ENCODE measurements at regions not wholly inside any gene's neighbourhood (a gene's known extent, or its start where the extent isn't known, plus 50 kb on each side); places are given as distances from the start of the nearest gene placed in this dataset.

- H3K36me3 ChIP-seq (ENCODE audit: insufficient read depth, low read length): no peaks in the 10 kb centered on the region
- H4K20me1 ChIP-seq (ENCODE audit: insufficient read depth, low read length): no peaks in the 10 kb centered on the region
- no peak overlapping the region for H3K4me2 ChIP-seq (ENCODE audit: low read length)
- ChIA-PET POLR2A (no interaction called here), CTCF (ENCODE audit: unreplicated experiment) (no interaction called here)
- no peak overlapping the region for H2AFZ ChIP-seq (ENCODE audit: low read length)
- intact Hi-C loops (cut with micrococcal nuclease; ENCODE audit: unreplicated experiment): no loop called here
- no peak for DNase-seq (ENCODE audit: low spot score)
- no peaks in the 10 kb centered on the region for H3K79me2 ChIP-seq (ENCODE audit: insufficient read depth, low read depth, low read length)
- no peaks in the 10 kb centered on the region for H3K4me1 ChIP-seq (ENCODE audit: insufficient read depth, low read length, poor library complexity, severe bottlenecking)
- no peaks in the 10 kb centered on the region for H3K9me2 ChIP-seq (ENCODE audit: insufficient read depth, low read length)
- H3K27ac ChIP-seq (ENCODE audit: low read depth, low read length, poor library complexity, severe bottlenecking): no peak overlapping the region
- BruUV-seq (replicated peaks): no TSS peak
- no peaks in the 10 kb centered on the region for H3K9me3 ChIP-seq (ENCODE audit: low read length)
- H3K4me3 ChIP-seq (ENCODE audit: low read depth, low read length, poor library complexity, severe bottlenecking): no peak overlapping the region
- no peak for TF ChIP-seq EZH2phosphoT487 (IDR thresholded peaks at IDR 0.05; ENCODE audit: borderline replicate concordance, low read depth, low read length)
- no peak for TF ChIP-seq CTCF (conservative IDR thresholded peaks at IDR 0.05; ENCODE audit: low read length)
Measured at GRCh38 chr5:89988998-89989655, 420.4 kb downstream of the CETN3 start.

- H4K20me1 ChIP-seq (ENCODE audit: insufficient read depth, low read length): no peaks in the 10 kb centered on the region
- TF ChIP-seq CTCF (conservative IDR thresholded peaks at IDR 0.05; ENCODE audit: low read length): no peak
- TF ChIP-seq EZH2phosphoT487 (IDR thresholded peaks at IDR 0.05; ENCODE audit: borderline replicate concordance, low read depth, low read length): no peak
- no peak for DNase-seq (ENCODE audit: low spot score)
- no peaks in the 10 kb centered on the region for H3K9me3 ChIP-seq (ENCODE audit: low read length)
- H3K27ac ChIP-seq (ENCODE audit: low read depth, low read length, poor library complexity, severe bottlenecking): no peak overlapping the region
- no TSS peak for BruUV-seq (replicated peaks)
- H3K79me2 ChIP-seq (ENCODE audit: insufficient read depth, low read depth, low read length): no peaks in the 10 kb centered on the region
- H3K36me3 ChIP-seq (ENCODE audit: insufficient read depth, low read length): no peaks in the 10 kb centered on the region
- ChIA-PET CTCF (ENCODE audit: unreplicated experiment) (no interaction called here), POLR2A (no interaction called here)
- no peak overlapping the region for H2AFZ ChIP-seq (ENCODE audit: low read length)
- intact Hi-C loops (cut with micrococcal nuclease; ENCODE audit: unreplicated experiment): no loop called here
- H3K4me3 ChIP-seq (ENCODE audit: low read depth, low read length, poor library complexity, severe bottlenecking): no peak overlapping the region
- no peak overlapping the region for H3K4me2 ChIP-seq (ENCODE audit: low read length)
- H3K9me2 ChIP-seq (ENCODE audit: insufficient read depth, low read length): no peaks in the 10 kb centered on the region
- no peaks in the 10 kb centered on the region for H3K4me1 ChIP-seq (ENCODE audit: insufficient read depth, low read length, poor library complexity, severe bottlenecking)
Measured at GRCh38 chr5:89988129-89988810, 421.3 kb downstream of the CETN3 start.

DNA sequence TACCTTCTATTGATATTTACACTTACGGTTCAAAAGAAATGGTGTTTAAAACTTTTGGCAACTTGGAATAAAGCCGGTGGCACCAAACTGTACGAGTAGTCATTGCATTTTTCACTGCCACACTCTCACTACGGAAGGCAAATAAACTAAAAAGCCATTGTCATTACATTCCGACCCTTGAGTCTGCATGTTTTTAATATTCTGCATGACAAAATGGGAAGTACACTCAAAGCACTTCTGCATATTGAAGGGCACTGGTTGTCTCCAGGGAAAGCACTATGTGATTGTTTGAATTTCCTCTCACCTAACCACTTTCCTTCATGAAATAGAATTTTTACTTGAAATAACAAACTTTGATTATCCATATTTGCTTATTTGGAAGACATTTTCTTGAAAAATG, 426.3 kb downstream of the CETN3 start:
- Histone ChIP-seq H3K9me2 (ENCODE audit: insufficient read depth, low read length) (no peaks in the 10 kb centered on the region), H3K4me3 (ENCODE audit: low read depth, low read length, poor library complexity, severe bottlenecking) (no peak overlapping the region), H3K9me3 (ENCODE audit: low read length) (no peaks in the 10 kb centered on the region), H3K27ac (ENCODE audit: low read depth, low read length, poor library complexity, severe bottlenecking) (no peak overlapping the region), H3K4me2 (ENCODE audit: low read length) (no peak overlapping the region), H3K4me1 (ENCODE audit: insufficient read depth, low read length, poor library complexity, severe bottlenecking) (no peaks in the 10 kb centered on the region), H3K79me2 (ENCODE audit: insufficient read depth, low read depth, low read length) (no peaks in the 10 kb centered on the region), H4K20me1 (ENCODE audit: insufficient read depth, low read length) (no peaks in the 10 kb centered on the region), H2AFZ (ENCODE audit: low read length) (no peak overlapping the region), H3K36me3 (ENCODE audit: insufficient read depth, low read length) (no peaks in the 10 kb centered on the region)
- ChIA-PET CTCF (ENCODE audit: unreplicated experiment) (no interaction called here), POLR2A (no interaction called here)
- intact Hi-C loops (cut with micrococcal nuclease; ENCODE audit: unreplicated experiment): no loop called here
- TF ChIP-seq EZH2phosphoT487 (IDR thresholded peaks at IDR 0.05; ENCODE audit: borderline replicate concordance, low read depth, low read length): no peak
- no peak for TF ChIP-seq CTCF (conservative IDR thresholded peaks at IDR 0.05; ENCODE audit: low read length)
- no peak for DNase-seq (ENCODE audit: low spot score)
- BruUV-seq (replicated peaks): no TSS peak

Data from OCI-LY7 (cell line).